ENCODE measurements at regions not wholly inside any gene's neighbourhood (a gene's known extent, or its start where the extent isn't known, plus 50 kb on each side); places are given as distances from the start of the nearest gene placed in this dataset.

GRCh38 chr7:25908154-25908949 is 243.6 kb upstream of the NFE2L3 start:
- DNase-seq (ENCODE audit: extremely low read depth, low read depth), result no peak
- no peak overlapping the region for H3K4me3 ChIP-seq (replicated peaks; ENCODE audit: low read depth, low read length)
- TF ChIP-seq CTCF (IDR thresholded peaks at IDR 0.05; ENCODE audit: low read depth, low read length, missing control alignments), result no peak

GRCh38 chr7:25911738-25912607 is 240.0 kb upstream of the NFE2L3 start:
- H3K4me3 ChIP-seq (replicated peaks; ENCODE audit: low read depth, low read length), result no peak overlapping the region
- TF ChIP-seq CTCF (IDR thresholded peaks at IDR 0.05; ENCODE audit: low read depth, low read length, missing control alignments), result no peak
- no peak for DNase-seq (ENCODE audit: extremely low read depth, low read depth)

GRCh38 chr7:25913598-25914224 is 238.3 kb upstream of the NFE2L3 start:
- DNase-seq (ENCODE audit: extremely low read depth, low read depth), result no peak
- TF ChIP-seq CTCF (IDR thresholded peaks at IDR 0.05; ENCODE audit: low read depth, low read length, missing control alignments), result no peak
- H3K4me3 ChIP-seq (replicated peaks; ENCODE audit: low read depth, low read length), result no peak overlapping the region

- no peak for DNase-seq (ENCODE audit: extremely low read depth, low read depth)
- H3K4me3 ChIP-seq (replicated peaks; ENCODE audit: low read depth, low read length), result no peak overlapping the region
- no peak for TF ChIP-seq CTCF (IDR thresholded peaks at IDR 0.05; ENCODE audit: low read depth, low read length, missing control alignments)
Observed at GRCh38 chr7:25918731-25919130, 233.3 kb upstream of the NFE2L3 start.

DNA sequence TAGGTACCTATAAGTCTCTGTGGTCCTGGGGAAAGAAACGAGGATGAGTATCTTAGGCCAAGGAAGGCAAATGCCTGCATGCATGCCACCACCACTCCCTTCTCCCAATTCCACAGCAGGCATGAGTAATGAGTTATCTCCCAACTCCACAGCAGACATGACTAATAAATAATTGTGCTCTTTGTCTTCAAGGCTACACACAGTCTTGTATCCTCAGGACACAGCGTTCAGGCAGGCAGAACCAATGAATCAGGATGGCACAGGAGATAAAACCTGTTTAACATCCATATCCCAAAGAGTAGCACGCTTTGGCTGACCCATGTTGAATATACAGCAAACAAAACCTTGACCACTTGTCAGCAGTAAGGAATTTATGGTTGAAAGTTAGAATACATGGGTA is 229.7 kb upstream of the NFE2L3 start:
- no peak overlapping the region for H3K4me3 ChIP-seq (replicated peaks; ENCODE audit: low read depth, low read length)
- TF ChIP-seq CTCF (IDR thresholded peaks at IDR 0.05; ENCODE audit: low read depth, low read length, missing control alignments), result no peak
- DNase-seq (ENCODE audit: extremely low read depth, low read depth), result no peak

GRCh38 chr7:25923741-25924460 is 228.1 kb upstream of the NFE2L3 start:
- no peak for TF ChIP-seq CTCF (IDR thresholded peaks at IDR 0.05; ENCODE audit: low read depth, low read length, missing control alignments)
- no peak overlapping the region for H3K4me3 ChIP-seq (replicated peaks; ENCODE audit: low read depth, low read length)
- no peak for DNase-seq (ENCODE audit: extremely low read depth, low read depth)
